ENCODE measurements at regions not wholly inside any gene's neighbourhood (a gene's known extent, or its start where the extent isn't known, plus 50 kb on each side); places are given as distances from the start of the nearest gene placed in this dataset.
A peak's percentile ranks its signal among the peaks of the same experiment; 100 is the strongest.

- H3K9ac ChIP-seq (ENCODE audit: low read length) = no peak overlapping the region
Observed at GRCh38 chr7:52283335-52283734, 752.1 kb upstream of the POM121L12 start.

GRCh38 chr7:52273685-52274610, 761.5 kb upstream of the POM121L12 start:
- Histone ChIP-seq H3K9ac (ENCODE audit: low read length) (no peak overlapping the region), H3K4me3 (ENCODE audit: low read depth, low read length) (peak overlapping the region; percentile 37; the same call in 1 of the 2 replicates), H3K36me3 (ENCODE audit: control insufficient read depth, insufficient read depth, low read length) (no peaks in the 10 kb centered on the region), H3K27ac (ENCODE audit: low read depth, low read length) (no peak overlapping the region), H3K4me1 (ENCODE audit: control insufficient read depth, insufficient read depth, low read length) (no peaks in the 10 kb centered on the region), H3K27me3 (ENCODE audit: control insufficient read depth, insufficient read depth, low read length) (no peaks in the 10 kb centered on the region), H3K9me3 (ENCODE audit: control insufficient read depth, insufficient read depth, low read depth, low read length) (no peaks in the 10 kb centered on the region)

More at GRCh38 chr7:52283335-52283734, 752.1 kb upstream of the POM121L12 start:
- Histone ChIP-seq H3K36me3 (ENCODE audit: control insufficient read depth, insufficient read depth, low read length) (no peaks in the 10 kb centered on the region), H3K4me3 (ENCODE audit: low read depth, low read length) (no peak overlapping the region), H3K9me3 (ENCODE audit: control insufficient read depth, insufficient read depth, low read depth, low read length) (no peaks in the 10 kb centered on the region), H3K27ac (ENCODE audit: low read depth, low read length) (no peak overlapping the region), H3K4me1 (ENCODE audit: control insufficient read depth, insufficient read depth, low read length) (no peaks in the 10 kb centered on the region), H3K27me3 (ENCODE audit: control insufficient read depth, insufficient read depth, low read length) (no peaks in the 10 kb centered on the region)

GRCh38 chr7:52271703-52272102, 763.7 kb upstream of the POM121L12 start:
- H3K4me1 ChIP-seq (ENCODE audit: control insufficient read depth, insufficient read depth, low read length) = no peaks in the 10 kb centered on the region
- no peaks in the 10 kb centered on the region for H3K36me3 ChIP-seq (ENCODE audit: control insufficient read depth, insufficient read depth, low read length)
- no peak overlapping the region for H3K9ac ChIP-seq (ENCODE audit: low read length)
- no peak overlapping the region for H3K27ac ChIP-seq (ENCODE audit: low read depth, low read length)
- no peaks in the 10 kb centered on the region for H3K9me3 ChIP-seq (ENCODE audit: control insufficient read depth, insufficient read depth, low read depth, low read length)
- H3K27me3 ChIP-seq (ENCODE audit: control insufficient read depth, insufficient read depth, low read length) = no peaks in the 10 kb centered on the region
- no peak overlapping the region for H3K4me3 ChIP-seq (ENCODE audit: low read depth, low read length)

GRCh38 chr7:52270301-52270700, 765.1 kb upstream of the POM121L12 start:
- H3K36me3 ChIP-seq (ENCODE audit: control insufficient read depth, insufficient read depth, low read length) = no peaks in the 10 kb centered on the region
- no peak overlapping the region for H3K27ac ChIP-seq (ENCODE audit: low read depth, low read length)
- H3K9ac ChIP-seq (ENCODE audit: low read length) = no peak overlapping the region
- H3K4me1 ChIP-seq (ENCODE audit: control insufficient read depth, insufficient read depth, low read length) = no peaks in the 10 kb centered on the region
- H3K9me3 ChIP-seq (ENCODE audit: control insufficient read depth, insufficient read depth, low read depth, low read length) = no peaks in the 10 kb centered on the region
- no peaks in the 10 kb centered on the region for H3K27me3 ChIP-seq (ENCODE audit: control insufficient read depth, insufficient read depth, low read length)
- no peak overlapping the region for H3K4me3 ChIP-seq (ENCODE audit: low read depth, low read length)

- Histone ChIP-seq H3K4me1 (ENCODE audit: control insufficient read depth, insufficient read depth, low read length) (no peaks in the 10 kb centered on the region), H3K9ac (ENCODE audit: low read length) (no peak overlapping the region), H3K27ac (ENCODE audit: low read depth, low read length) (no peak overlapping the region), H3K4me3 (ENCODE audit: low read depth, low read length) (no peak overlapping the region), H3K9me3 (ENCODE audit: control insufficient read depth, insufficient read depth, low read depth, low read length) (no peaks in the 10 kb centered on the region), H3K27me3 (ENCODE audit: control insufficient read depth, insufficient read depth, low read length) (no peaks in the 10 kb centered on the region), H3K36me3 (ENCODE audit: control insufficient read depth, insufficient read depth, low read length) (no peaks in the 10 kb centered on the region)
Observed at GRCh38 chr7:52269669-52270068, 765.8 kb upstream of the POM121L12 start.

GRCh38 chr7:52261057-52261456, 774.4 kb upstream of the POM121L12 start:
- Histone ChIP-seq H3K27me3 (ENCODE audit: control insufficient read depth, insufficient read depth, low read length) (no peaks in the 10 kb centered on the region), H3K27ac (ENCODE audit: low read depth, low read length) (no peak overlapping the region), H3K4me3 (ENCODE audit: low read depth, low read length) (no peak overlapping the region), H3K4me1 (ENCODE audit: control insufficient read depth, insufficient read depth, low read length) (no peaks in the 10 kb centered on the region), H3K9me3 (ENCODE audit: control insufficient read depth, insufficient read depth, low read depth, low read length) (peaks cover 3% of the 10 kb centered on the region; the same call in 1 of the 2 replicates), H3K9ac (ENCODE audit: low read length) (no peak overlapping the region), H3K36me3 (ENCODE audit: control insufficient read depth, insufficient read depth, low read length) (no peaks in the 10 kb centered on the region)

- H3K27ac ChIP-seq (ENCODE audit: low read depth, low read length) = no peak overlapping the region
- H3K4me1 ChIP-seq (ENCODE audit: control insufficient read depth, insufficient read depth, low read length) = no peaks in the 10 kb centered on the region
- H3K4me3 ChIP-seq (ENCODE audit: low read depth, low read length) = no peak overlapping the region
- no peaks in the 10 kb centered on the region for H3K36me3 ChIP-seq (ENCODE audit: control insufficient read depth, insufficient read depth, low read length)
- no peaks in the 10 kb centered on the region for H3K27me3 ChIP-seq (ENCODE audit: control insufficient read depth, insufficient read depth, low read length)
- H3K9ac ChIP-seq (ENCODE audit: low read length) = no peak overlapping the region
- peaks cover 3% of the 10 kb centered on the region; the same call in 1 of the 2 replicates for H3K9me3 ChIP-seq (ENCODE audit: control insufficient read depth, insufficient read depth, low read depth, low read length)
Observed at GRCh38 chr7:52260046-52260665, 775.3 kb upstream of the POM121L12 start.

GRCh38 chr7:52257890-52258289, 777.5 kb upstream of the POM121L12 start:
- Histone ChIP-seq H3K9ac (ENCODE audit: low read length) (no peak overlapping the region), H3K4me3 (ENCODE audit: low read depth, low read length) (no peak overlapping the region), H3K36me3 (ENCODE audit: control insufficient read depth, insufficient read depth, low read length) (no peaks in the 10 kb centered on the region), H3K27ac (ENCODE audit: low read depth, low read length) (no peak overlapping the region), H3K9me3 (ENCODE audit: control insufficient read depth, insufficient read depth, low read depth, low read length) (peaks cover 3% of the 10 kb centered on the region; the same call in 1 of the 2 replicates), H3K27me3 (ENCODE audit: control insufficient read depth, insufficient read depth, low read length) (no peaks in the 10 kb centered on the region), H3K4me1 (ENCODE audit: control insufficient read depth, insufficient read depth, low read length) (no peaks in the 10 kb centered on the region)

- H3K27me3 ChIP-seq (ENCODE audit: control insufficient read depth, insufficient read depth, low read length) = no peaks in the 10 kb centered on the region
- H3K9ac ChIP-seq (ENCODE audit: low read length) = no peak overlapping the region
- no peaks in the 10 kb centered on the region for H3K9me3 ChIP-seq (ENCODE audit: control insufficient read depth, insufficient read depth, low read depth, low read length)
- H3K27ac ChIP-seq (ENCODE audit: low read depth, low read length) = no peak overlapping the region
- H3K4me1 ChIP-seq (ENCODE audit: control insufficient read depth, insufficient read depth, low read length) = no peaks in the 10 kb centered on the region
- H3K36me3 ChIP-seq (ENCODE audit: control insufficient read depth, insufficient read depth, low read length) = no peaks in the 10 kb centered on the region
- H3K4me3 ChIP-seq (ENCODE audit: low read depth, low read length) = no peak overlapping the region
Observed at GRCh38 chr7:52254396-52255010, 780.9 kb upstream of the POM121L12 start.

GRCh38 chr7:52253953-52254352, 781.5 kb upstream of the POM121L12 start:
- Histone ChIP-seq H3K9ac (ENCODE audit: low read length) (no peak overlapping the region), H3K4me1 (ENCODE audit: control insufficient read depth, insufficient read depth, low read length) (no peaks in the 10 kb centered on the region), H3K4me3 (ENCODE audit: low read depth, low read length) (no peak overlapping the region), H3K27me3 (ENCODE audit: control insufficient read depth, insufficient read depth, low read length) (no peaks in the 10 kb centered on the region), H3K9me3 (ENCODE audit: control insufficient read depth, insufficient read depth, low read depth, low read length) (no peaks in the 10 kb centered on the region), H3K27ac (ENCODE audit: low read depth, low read length) (no peak overlapping the region), H3K36me3 (ENCODE audit: control insufficient read depth, insufficient read depth, low read length) (no peaks in the 10 kb centered on the region)

GRCh38 chr7:52249741-52250140, 785.7 kb upstream of the POM121L12 start:
- H3K4me3 ChIP-seq (ENCODE audit: low read depth, low read length) = no peak overlapping the region
- H3K9me3 ChIP-seq (ENCODE audit: control insufficient read depth, insufficient read depth, low read depth, low read length) = peaks cover 9% of the 10 kb centered on the region; the same call in 1 of the 2 replicates
- H3K36me3 ChIP-seq (ENCODE audit: control insufficient read depth, insufficient read depth, low read length) = no peaks in the 10 kb centered on the region
- H3K27me3 ChIP-seq (ENCODE audit: control insufficient read depth, insufficient read depth, low read length) = no peaks in the 10 kb centered on the region
- H3K9ac ChIP-seq (ENCODE audit: low read length) = no peak overlapping the region
- H3K27ac ChIP-seq (ENCODE audit: low read depth, low read length) = no peak overlapping the region
- H3K4me1 ChIP-seq (ENCODE audit: control insufficient read depth, insufficient read depth, low read length) = no peaks in the 10 kb centered on the region
